ENCODE measurements at regions not wholly inside any gene's neighbourhood (a gene's known extent, or its start where the extent isn't known, plus 50 kb on each side); places are given as distances from the start of the nearest gene placed in this dataset.

DNA sequence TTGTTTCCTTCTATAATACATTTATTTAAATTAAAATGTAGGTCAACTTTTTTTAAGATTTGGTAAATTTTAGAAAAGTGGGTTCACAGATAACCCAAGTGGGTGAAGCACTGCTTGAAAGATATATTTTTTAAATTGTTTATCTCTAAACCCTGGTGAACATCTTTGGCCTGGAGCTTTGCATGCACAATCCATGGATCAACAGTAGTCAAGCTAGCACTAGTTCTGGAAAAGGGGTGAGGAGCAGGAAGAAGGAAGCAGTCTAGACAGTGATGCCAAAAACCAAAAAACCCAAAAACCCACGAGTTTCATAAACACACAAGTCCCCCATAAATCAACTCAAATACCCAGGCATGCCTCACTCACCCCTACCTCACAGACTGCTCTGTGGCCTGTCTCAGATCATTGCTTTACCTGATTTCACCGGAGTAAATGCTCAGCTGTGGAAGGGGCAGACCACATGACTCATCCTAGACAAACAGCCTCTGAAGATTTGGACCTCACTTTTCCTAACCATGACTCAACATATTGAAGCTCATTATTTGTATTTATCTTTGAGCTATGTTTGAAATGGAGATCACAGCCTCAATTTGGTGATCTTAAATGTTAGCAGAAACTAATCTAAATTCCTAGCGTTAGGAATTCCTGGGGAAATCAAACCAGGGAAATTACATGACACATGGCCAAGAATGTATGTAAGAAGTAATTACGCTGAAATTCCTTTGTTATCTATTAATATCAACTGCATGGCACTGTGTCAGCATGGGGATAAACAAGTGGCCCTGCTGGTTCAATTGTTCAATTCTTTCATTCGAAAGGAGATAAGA, 149.6 kb downstream of the ZNF608 start (continued):
- TF ChIP-seq PBX3 (CRISPR knock-in tag; IDR thresholded peaks at IDR 0.05; ENCODE audit: borderline replicate concordance) (no peak), ZNF572 (CRISPR knock-in tag; IDR thresholded peaks at IDR 0.05) (no peak), ZNF556 (CRISPR knock-in tag; IDR thresholded peaks at IDR 0.05; ENCODE audit: borderline replicate concordance) (no peak), ZNF276 (CRISPR knock-in tag; IDR thresholded peaks at IDR 0.05; ENCODE audit: low read depth) (no peak), CHD2 (IDR thresholded peaks at IDR 0.05; ENCODE audit: low read depth, low read length) (no peak), NFE2 (CRISPR knock-in tag; IDR thresholded peaks at IDR 0.05) (no peak), ZNF574 (CRISPR knock-in tag; IDR thresholded peaks at IDR 0.05) (no peak), MIER2 (CRISPR knock-in tag; IDR thresholded peaks at IDR 0.05) (no peak), MEIS2 (CRISPR knock-in tag; IDR thresholded peaks at IDR 0.05) (no peak), AGO2 (optimal IDR thresholded peaks at IDR 0.05; ENCODE audit: low read depth, low read length) (no peak), SOX6 (IDR thresholded peaks at IDR 0.05) (no peak), SOX6 (CRISPR knock-in tag; IDR thresholded peaks at IDR 0.05) (peak; percentile 79), ZFP36L2 (CRISPR knock-in tag; IDR thresholded peaks at IDR 0.05) (no peak), MLLT10 (CRISPR knock-in tag; IDR thresholded peaks at IDR 0.05) (no peak), MIXL1 (CRISPR knock-in tag; IDR thresholded peaks at IDR 0.05) (peak; percentile 70), PRPF4 (IDR thresholded peaks at IDR 0.05; ENCODE audit: low read depth, low read length, poor library complexity, severe bottlenecking) (no peak), REPIN1 (CRISPR knock-in tag; IDR thresholded peaks at IDR 0.05; ENCODE audit: borderline replicate concordance, low read depth) (no peak), ZNF567 (CRISPR knock-in tag; IDR thresholded peaks at IDR 0.05; ENCODE audit: borderline replicate concordance) (no peak), ARNTL (CRISPR knock-in tag; IDR thresholded peaks at IDR 0.05) (no peak), NR2F6 (IDR thresholded peaks at IDR 0.05) (no peak), NR2F6 (CRISPR knock-in tag; IDR thresholded peaks at IDR 0.05) (peak; percentile 47; the same call in 1 of the 2 replicates), ZNF670 (CRISPR knock-in tag; IDR thresholded peaks at IDR 0.05; ENCODE audit: borderline replicate concordance) (no peak), SIN3B (IDR thresholded peaks at IDR 0.05; ENCODE audit: low read length) (no peak), HDAC2 (CRISPR knock-in tag; IDR thresholded peaks at IDR 0.05) (peak; percentile 83)
- TF ChIP-seq, protein P1, sequence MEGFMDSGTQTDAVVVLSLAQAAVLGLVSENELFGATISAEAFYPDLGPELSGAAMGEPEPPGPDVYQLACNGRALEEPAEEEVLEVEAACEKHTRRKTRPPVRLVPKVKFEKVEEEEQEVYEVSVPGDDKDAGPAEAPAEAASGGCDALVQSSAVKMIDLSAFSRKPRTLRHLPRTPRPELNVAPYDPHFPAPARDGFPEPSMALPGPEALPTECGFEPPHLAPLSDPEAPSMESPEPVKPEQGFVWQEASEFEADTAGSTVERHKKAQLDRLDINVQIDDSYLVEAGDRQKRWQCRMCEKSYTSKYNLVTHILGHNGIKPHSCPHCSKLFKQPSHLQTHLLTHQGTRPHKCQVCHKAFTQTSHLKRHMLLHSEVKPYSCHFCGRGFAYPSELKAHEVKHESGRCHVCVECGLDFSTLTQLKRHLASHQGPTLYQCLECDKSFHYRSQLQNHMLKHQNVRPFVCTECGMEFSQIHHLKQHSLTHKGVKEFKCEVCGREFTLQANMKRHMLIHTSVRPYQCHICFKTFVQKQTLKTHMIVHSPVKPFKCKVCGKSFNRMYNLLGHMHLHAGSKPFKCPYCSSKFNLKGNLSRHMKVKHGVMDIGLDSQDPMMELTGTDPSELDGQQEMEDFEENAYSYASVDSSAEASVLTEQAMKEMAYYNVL (CRISPR knock-in tag; IDR thresholded peaks at IDR 0.05; ENCODE audit: borderline replicate concordance): no peak
